RWPE2 (cell line): ENCODE measurements at regions not wholly inside any gene's neighbourhood (a gene's known extent, or its start where the extent isn't known, plus 50 kb on each side); places are given as distances from the start of the nearest gene placed in this dataset.
A peak's percentile ranks its signal among the peaks of the same experiment; 100 is the strongest.

ENCODE experiments used
- ATAC-seq: fragments of 200-7000 bp; cut with Tn5 transposase; 3 replicates; pipeline ENCODE4 v1.9.1; 2021; ENCODE audit warnings: low read depth
- DNase-seq: peaks from one replicate; pipeline ENCODE4 v3.0.0-alpha.2; 2020; ENCODE audit warnings: low spot score
- H3K27ac ChIP-seq: fragments of 450-650 bp; 2 replicates; pipeline ENCODE4 v1.5.1; 2017; ENCODE audit warnings: mild to moderate bottlenecking; ENCODE audit not compliant: poor library complexity, severe bottlenecking
- H3K27me3 ChIP-seq: fragments of 250-450 bp; sonication (Bioruptor Pico); 2 replicates; pipeline ENCODE4 v1.5.1; 2021; ENCODE audit warnings: mild to moderate bottlenecking, moderate library complexity; ENCODE audit not compliant: insufficient read depth, poor library complexity, severe bottlenecking
- H3K36me3 ChIP-seq: fragments of 250-450 bp; sonication (Bioruptor Pico); 2 replicates; pipeline ENCODE4 v1.5.1; 2020; ENCODE audit warnings: low read depth, mild to moderate bottlenecking, moderate library complexity
- H3K4me1 ChIP-seq: fragments of 250-450 bp; sonication (Bioruptor Pico); 2 replicates; pipeline ENCODE4 v1.5.1; 2021; ENCODE audit warnings: mild to moderate bottlenecking, moderate library complexity; ENCODE audit not compliant: insufficient read depth, poor library complexity, severe bottlenecking
- H3K4me3 ChIP-seq: fragments of 250-450 bp; sonication (Bioruptor Pico); 2 replicates; pipeline ENCODE4 v1.5.1; 2021; ENCODE audit warnings: mild to moderate bottlenecking, moderate library complexity; ENCODE audit not compliant: severe bottlenecking
- H3K9me3 ChIP-seq: fragments of 250-450 bp; sonication (Bioruptor Pico); 2 replicates; pipeline ENCODE4 v1.5.1; 2021; ENCODE audit warnings: mild to moderate bottlenecking, moderate library complexity; ENCODE audit not compliant: severe bottlenecking
- TF ChIP-seq, protein P1 (sequence below): fragments of 450-650 bp; IDR thresholded peaks from one replicate; pipeline ENCODE4 v1.5.1; 2017; ENCODE audit warnings: mild to moderate bottlenecking, moderate library complexity; ENCODE audit not compliant: poor library complexity, severe bottlenecking

DNA sequence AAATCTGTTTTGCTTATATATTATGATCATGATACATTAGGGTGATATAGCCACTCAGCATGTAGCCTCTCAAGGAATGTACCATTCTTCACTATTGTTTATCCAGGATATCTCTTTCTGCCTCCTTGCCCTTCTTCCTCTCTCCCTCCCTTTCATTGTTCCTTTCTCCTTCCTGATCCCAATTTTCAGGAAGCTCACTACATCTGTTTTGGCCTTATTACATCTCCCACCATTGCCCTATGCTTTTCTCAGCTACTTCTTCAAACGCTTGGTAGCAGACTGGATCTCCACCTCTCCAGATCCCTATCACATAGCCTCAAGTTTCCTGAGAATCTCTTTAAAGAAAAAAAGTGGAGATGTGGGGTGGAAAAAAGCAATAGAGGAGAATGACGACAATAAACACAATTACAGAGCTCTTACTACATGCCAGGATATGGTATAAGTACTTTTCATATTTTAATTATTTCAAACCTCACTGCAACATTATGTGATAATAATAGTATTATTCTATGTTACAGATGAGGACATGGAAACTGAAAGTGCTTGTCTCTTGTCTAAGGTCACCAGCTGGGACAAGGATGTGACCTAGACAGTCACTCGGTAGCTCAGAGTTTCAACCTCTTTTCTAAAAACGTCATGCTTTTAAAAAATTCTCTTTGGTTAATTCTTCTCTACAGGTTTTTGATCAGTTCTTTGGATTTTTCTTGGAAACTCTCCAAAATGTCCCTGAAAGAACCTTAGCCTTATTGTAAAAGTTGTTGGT lies 959.1 kb downstream of the CDH11 start:
- DNase-seq (no peak), ATAC-seq (no peak)
- no peaks in the 10 kb centered on the region for H3K36me3 ChIP-seq
- TF ChIP-seq, protein P1, sequence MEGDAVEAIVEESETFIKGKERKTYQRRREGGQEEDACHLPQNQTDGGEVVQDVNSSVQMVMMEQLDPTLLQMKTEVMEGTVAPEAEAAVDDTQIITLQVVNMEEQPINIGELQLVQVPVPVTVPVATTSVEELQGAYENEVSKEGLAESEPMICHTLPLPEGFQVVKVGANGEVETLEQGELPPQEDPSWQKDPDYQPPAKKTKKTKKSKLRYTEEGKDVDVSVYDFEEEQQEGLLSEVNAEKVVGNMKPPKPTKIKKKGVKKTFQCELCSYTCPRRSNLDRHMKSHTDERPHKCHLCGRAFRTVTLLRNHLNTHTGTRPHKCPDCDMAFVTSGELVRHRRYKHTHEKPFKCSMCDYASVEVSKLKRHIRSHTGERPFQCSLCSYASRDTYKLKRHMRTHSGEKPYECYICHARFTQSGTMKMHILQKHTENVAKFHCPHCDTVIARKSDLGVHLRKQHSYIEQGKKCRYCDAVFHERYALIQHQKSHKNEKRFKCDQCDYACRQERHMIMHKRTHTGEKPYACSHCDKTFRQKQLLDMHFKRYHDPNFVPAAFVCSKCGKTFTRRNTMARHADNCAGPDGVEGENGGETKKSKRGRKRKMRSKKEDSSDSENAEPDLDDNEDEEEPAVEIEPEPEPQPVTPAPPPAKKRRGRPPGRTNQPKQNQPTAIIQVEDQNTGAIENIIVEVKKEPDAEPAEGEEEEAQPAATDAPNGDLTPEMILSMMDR = no peak
- no peak overlapping the region for H3K27ac ChIP-seq
- no peak overlapping the region for H3K4me3 ChIP-seq
- peaks cover 15% of the 10 kb centered on the region for H3K4me1 ChIP-seq
- H3K9me3 ChIP-seq = no peaks in the 10 kb centered on the region
- H3K27me3 ChIP-seq = no peaks in the 10 kb centered on the region

DNA sequence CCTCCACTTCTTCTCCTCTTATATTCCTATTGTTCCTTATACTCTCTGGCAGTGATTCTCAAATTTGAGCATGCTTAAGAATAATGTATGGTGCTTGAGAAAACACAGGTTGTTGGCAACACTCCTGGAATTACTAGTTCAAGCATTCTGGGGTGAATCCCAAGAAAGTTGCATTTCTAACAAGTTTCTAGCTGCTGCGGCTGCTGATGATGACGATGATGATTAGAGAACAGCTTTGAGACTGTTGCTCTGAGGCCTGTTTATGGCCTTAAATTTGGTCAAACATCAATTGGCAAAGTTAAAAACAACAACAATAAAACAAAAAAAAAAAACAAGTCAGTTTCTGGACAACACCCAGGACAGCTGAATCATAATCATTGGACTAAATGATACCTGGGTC lies 961.9 kb downstream of the CDH11 start:
- Histone ChIP-seq H3K36me3 (no peaks in the 10 kb centered on the region), H3K4me1 (peaks cover 15% of the 10 kb centered on the region), H3K9me3 (no peaks in the 10 kb centered on the region), H3K27ac (no peak overlapping the region), H3K4me3 (no peak overlapping the region), H3K27me3 (no peaks in the 10 kb centered on the region)
- TF ChIP-seq, protein P1 = no peak
- ATAC-seq (no peak), DNase-seq (no peak)

DNA sequence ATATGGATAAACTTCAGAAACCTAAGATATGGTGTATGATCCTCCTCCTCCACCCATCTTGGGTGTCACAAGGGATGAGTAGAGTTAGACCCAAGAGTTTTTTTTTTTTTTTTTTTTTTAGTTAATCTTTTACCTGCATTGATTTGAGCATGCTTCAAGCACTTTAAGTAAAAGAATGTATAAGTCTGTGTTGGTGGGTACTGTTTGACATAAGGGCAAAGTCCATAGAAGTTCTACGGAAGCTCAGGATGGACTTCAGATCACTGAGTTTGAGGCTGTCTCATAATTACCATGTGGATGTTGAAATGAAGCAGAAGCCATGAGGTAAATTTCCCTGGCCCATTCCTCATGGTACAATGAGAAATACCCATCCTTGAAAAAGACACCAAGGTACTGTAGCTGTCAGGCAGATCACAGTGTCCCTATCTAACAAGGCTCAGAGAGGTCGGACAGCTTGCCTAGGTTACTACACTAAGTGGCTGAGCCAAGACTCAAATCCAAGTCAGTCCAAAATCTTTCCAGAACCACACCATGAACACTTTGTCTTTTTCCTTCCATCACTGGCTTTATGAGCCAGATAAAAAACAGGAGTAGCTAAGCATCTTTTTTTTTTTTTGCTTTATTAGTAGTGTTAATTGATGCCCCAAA lies 962.8 kb downstream of the CDH11 start:
- DNase-seq = no peak
- no peaks in the 10 kb centered on the region for H3K27me3 ChIP-seq
- H3K4me3 ChIP-seq = no peak overlapping the region
- TF ChIP-seq, protein P1 = no peak
- H3K4me1 ChIP-seq = peaks cover 18% of the 10 kb centered on the region
- no peaks in the 10 kb centered on the region for H3K36me3 ChIP-seq
- ATAC-seq = no peak
- H3K27ac ChIP-seq = no peak overlapping the region
- no peaks in the 10 kb centered on the region for H3K9me3 ChIP-seq

DNA sequence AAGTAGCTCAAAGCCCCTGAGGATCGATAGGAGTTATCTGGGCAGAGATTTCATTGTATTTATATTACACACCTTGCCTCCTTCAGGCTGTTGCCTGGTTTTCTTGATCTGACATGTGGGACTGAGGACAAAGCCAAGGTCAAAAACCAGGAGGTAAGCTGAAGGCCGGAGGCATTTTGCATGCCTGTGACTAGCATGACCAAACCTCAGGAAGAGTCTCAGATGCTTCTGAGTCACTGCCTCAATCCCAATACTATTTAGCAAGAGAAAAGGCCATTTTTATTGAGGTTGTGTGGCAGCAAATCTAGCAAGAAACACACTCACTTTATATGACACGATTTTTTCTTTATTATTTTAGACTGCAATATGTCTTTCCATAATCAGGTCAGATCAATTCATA lies 968.1 kb downstream of the CDH11 start:
- TF ChIP-seq, protein P1 = no peak
- H3K36me3 ChIP-seq = no peaks in the 10 kb centered on the region
- DNase-seq (no peak), ATAC-seq (peak; percentile 86)
- no peak overlapping the region for H3K4me3 ChIP-seq
- no peaks in the 10 kb centered on the region for H3K27me3 ChIP-seq
- peaks cover 3% of the 10 kb centered on the region for H3K4me1 ChIP-seq
- H3K9me3 ChIP-seq = no peaks in the 10 kb centered on the region
- no peak overlapping the region for H3K27ac ChIP-seq
